B cell (primary cell): ENCODE measurements at regions not wholly inside any gene's neighbourhood (a gene's known extent, or its start where the extent isn't known, plus 50 kb on each side); places are given as distances from the start of the nearest gene placed in this dataset.

ENCODE experiments used
- EZH2 ChIP-seq: IDR thresholded peaks from 2 replicates; pipeline ENCODE4 v1.6.1; 2012; ENCODE audit warnings: borderline replicate concordance, low read depth, mild to moderate bottlenecking, moderate library complexity, low read length; ENCODE audit not compliant: insufficient read depth, poor library complexity, severe bottlenecking
- TF ChIP-seq, protein P1 (sequence below): fragments of 200-600 bp; IDR thresholded peaks from one replicate; pipeline ENCODE4 v1.8.0; 2022; ENCODE audit warnings: antibody characterized with exemption, mild to moderate bottlenecking

DNA sequence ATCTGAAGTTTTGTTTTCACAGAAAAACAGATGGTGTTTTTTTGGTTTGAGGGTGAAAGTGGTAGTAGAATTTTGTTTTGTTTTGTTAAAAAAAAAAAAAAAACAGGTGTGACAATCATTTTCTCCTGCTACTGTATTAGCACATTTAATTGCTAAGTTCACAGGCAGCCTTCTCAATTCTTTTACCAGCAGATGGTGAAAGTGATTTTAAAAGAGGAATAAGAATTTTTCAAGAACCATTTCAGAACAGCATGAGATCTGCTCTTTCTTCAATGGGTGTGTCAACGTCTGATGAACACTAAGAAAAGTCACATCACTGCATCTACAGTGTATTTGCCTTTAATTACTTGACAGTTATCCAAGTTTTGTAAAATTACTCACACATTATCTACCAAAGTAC is 303.7 kb upstream of the USP15 start:
- TF ChIP-seq, protein P1, sequence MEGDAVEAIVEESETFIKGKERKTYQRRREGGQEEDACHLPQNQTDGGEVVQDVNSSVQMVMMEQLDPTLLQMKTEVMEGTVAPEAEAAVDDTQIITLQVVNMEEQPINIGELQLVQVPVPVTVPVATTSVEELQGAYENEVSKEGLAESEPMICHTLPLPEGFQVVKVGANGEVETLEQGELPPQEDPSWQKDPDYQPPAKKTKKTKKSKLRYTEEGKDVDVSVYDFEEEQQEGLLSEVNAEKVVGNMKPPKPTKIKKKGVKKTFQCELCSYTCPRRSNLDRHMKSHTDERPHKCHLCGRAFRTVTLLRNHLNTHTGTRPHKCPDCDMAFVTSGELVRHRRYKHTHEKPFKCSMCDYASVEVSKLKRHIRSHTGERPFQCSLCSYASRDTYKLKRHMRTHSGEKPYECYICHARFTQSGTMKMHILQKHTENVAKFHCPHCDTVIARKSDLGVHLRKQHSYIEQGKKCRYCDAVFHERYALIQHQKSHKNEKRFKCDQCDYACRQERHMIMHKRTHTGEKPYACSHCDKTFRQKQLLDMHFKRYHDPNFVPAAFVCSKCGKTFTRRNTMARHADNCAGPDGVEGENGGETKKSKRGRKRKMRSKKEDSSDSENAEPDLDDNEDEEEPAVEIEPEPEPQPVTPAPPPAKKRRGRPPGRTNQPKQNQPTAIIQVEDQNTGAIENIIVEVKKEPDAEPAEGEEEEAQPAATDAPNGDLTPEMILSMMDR: no peak
- TF ChIP-seq EZH2: no peak
